HepG2 (cell line): ENCODE measurements at regions not wholly inside any gene's neighbourhood (a gene's known extent, or its start where the extent isn't known, plus 50 kb on each side); places are given as distances from the start of the nearest gene placed in this dataset.

Experiments used
- ATAD3A ChIP-seq: sonication (generic); formaldehyde crosslinking; IDR thresholded peaks from 2 replicates; pipeline ENCODE4 v1.4.0; 2020; ENCODE audit warnings: missing genetic modification reagents
- CEBPG ChIP-seq: IDR thresholded peaks from 2 replicates; pipeline ENCODE4 v1.6.1; 2016
- DBP ChIP-seq: sonication (generic); formaldehyde crosslinking; IDR thresholded peaks from 2 replicates; pipeline ENCODE4 v1.4.0; 2020; ENCODE audit warnings: missing genetic modification reagents; ENCODE audit errors: not compliant biosample characterization
- DPF2 ChIP-seq: sonication (generic); formaldehyde crosslinking; IDR thresholded peaks from 2 replicates; pipeline ENCODE4 v1.4.0; 2020; ENCODE audit warnings: mild to moderate bottlenecking, low read depth, missing genetic modification reagents, borderline replicate concordance
- FUBP1 ChIP-seq: sonication (generic); formaldehyde crosslinking; IDR thresholded peaks from 2 replicates; pipeline ENCODE4 v1.5.1; 2020; ENCODE audit warnings: missing genetic modification reagents, mild to moderate bottlenecking, borderline replicate concordance
- HNF4A ChIP-seq: sonication (generic); formaldehyde crosslinking; IDR thresholded peaks from 2 replicates; pipeline ENCODE4 v1.4.0; 2020; ENCODE audit warnings: missing genetic modification reagents
- HNRNPUL1 ChIP-seq: fragments of 200-400 bp; formaldehyde crosslinking; IDR thresholded peaks from 2 replicates; pipeline ENCODE4 v1.6.1; 2017; ENCODE audit warnings: low read depth, mild to moderate bottlenecking, low read length, moderate library complexity
- IKZF1 ChIP-seq: fragments of 450-650 bp; IDR thresholded peaks from 2 replicates; pipeline ENCODE4 v1.7.1; 2016
- MNT ChIP-seq: fragments of 450-650 bp; IDR thresholded peaks from 2 replicates; pipeline ENCODE4 v1.6.1; 2016
- MTF2 ChIP-seq: sonication (generic); formaldehyde crosslinking; IDR thresholded peaks from 2 replicates; pipeline ENCODE4 v1.5.0; 2020; ENCODE audit warnings: missing genetic modification reagents, borderline replicate concordance
- REST ChIP-seq, 2 experiments: IDR thresholded peaks; 2 replicates each; pipeline ENCODE4 v1.6.1; 2011 to 2012; ENCODE audit warnings: low read length in 2 of 2, borderline replicate concordance in 1 of 2, low read depth in 1 of 2, mild to moderate bottlenecking in 1 of 2, moderate library complexity in 1 of 2
- SIN3B ChIP-seq: fragments of 150-350 bp; IDR thresholded peaks from 2 replicates; pipeline ENCODE4 v1.6.1; 2014; ENCODE audit warnings: low read length
- SYNCRIP ChIP-seq: fragments of 200-400 bp; formaldehyde crosslinking; IDR thresholded peaks from 2 replicates; pipeline ENCODE4 v1.6.1; 2018; ENCODE audit warnings: mild to moderate bottlenecking, low read depth, low read length; ENCODE audit not compliant: insufficient read depth
- TBL1XR1 ChIP-seq: fragments of 150-350 bp; IDR thresholded peaks from 2 replicates; pipeline ENCODE4 v1.6.1; 2014; ENCODE audit warnings: borderline replicate concordance, low read length; ENCODE audit not compliant: partially characterized antibody
- ZMYM2 ChIP-seq: sonication (generic); formaldehyde crosslinking; IDR thresholded peaks from 2 replicates; pipeline ENCODE4 v1.8.0; 2022; ENCODE audit warnings: mild to moderate bottlenecking, missing genetic modification reagents
- ZNF253 ChIP-seq: sonication (generic); formaldehyde crosslinking; IDR thresholded peaks from 2 replicates; pipeline ENCODE4 v1.8.0; 2022; ENCODE audit warnings: mild to moderate bottlenecking, missing genetic modification reagents, borderline replicate concordance
- ZNF33A ChIP-seq: sonication (generic); formaldehyde crosslinking; IDR thresholded peaks from 2 replicates; pipeline ENCODE4 v1.5.1; 2020; ENCODE audit warnings: missing genetic modification reagents, mild to moderate bottlenecking, moderate library complexity, borderline replicate concordance
- ZNF512 ChIP-seq: sonication (generic); formaldehyde crosslinking; IDR thresholded peaks from 2 replicates; pipeline ENCODE4 v1.4.0; 2020; ENCODE audit warnings: mild to moderate bottlenecking, missing genetic modification reagents
- ZNF547 ChIP-seq: sonication (generic); formaldehyde crosslinking; IDR thresholded peaks from 2 replicates; pipeline ENCODE4 v1.5.1; 2020; ENCODE audit warnings: mild to moderate bottlenecking, missing genetic modification reagents
- ZNF781 ChIP-seq: sonication (generic); formaldehyde crosslinking; IDR thresholded peaks from 2 replicates; pipeline ENCODE4 v1.5.1; 2020; ENCODE audit warnings: borderline replicate concordance, mild to moderate bottlenecking, missing genetic modification reagents; ENCODE audit errors: not compliant biosample characterization

- TF ChIP-seq HNRNPUL1 (no peak), MNT (no peak), SYNCRIP (no peak), ZNF33A (CRISPR knock-in tag) (no peak), ZNF781 (CRISPR knock-in tag) (no peak), ZNF512 (CRISPR knock-in tag) (no peak), DPF2 (CRISPR knock-in tag) (peak; percentile 93), ZNF253 (CRISPR knock-in tag) (no peak), TBL1XR1 (peak; percentile 79), SIN3B (no peak), HNF4A (CRISPR knock-in tag) (peak; percentile 87), MTF2 (CRISPR knock-in tag) (no peak), CEBPG (CRISPR knock-in tag) (peak; percentile 53), DBP (CRISPR knock-in tag) (no peak), IKZF1 (no peak), ZMYM2 (CRISPR knock-in tag) (no peak), REST (IDR thresholded peaks at IDR 0.05; ENCODE audit: borderline replicate concordance in 1 of 2, low read depth in 1 of 2, low read length in 2 of 2) (peak in 1 of 2 experiments; percentile 63; a peak in 1 of 4 replicates), ZNF547 (CRISPR knock-in tag) (no peak), ATAD3A (CRISPR knock-in tag) (no peak), FUBP1 (CRISPR knock-in tag) (no peak)
Observed at GRCh38 chr2:167510071-167510759, 621.9 kb downstream of the XIRP2 start (continued).
